Activated T-cell treated with anti-CD3 and anti-CD28 coated beads, Interleukin-2, amount 50 U/mL, for 72 hours (primary cell): ENCODE measurements at regions not wholly inside any gene's neighbourhood (a gene's known extent, or its start where the extent isn't known, plus 50 kb on each side); places are given as distances from the start of the nearest gene placed in this dataset.

ENCODE experiments used
- ATAC-seq, 2 donors: fragments of 150-1000 bp; cut with Tn5 transposase; replicated peaks in 1 of 2; 2 replicates each; pipeline ENCODE4 v1.10.0; 2021; ENCODE audit warnings: moderate library complexity in 2 of 2, mild to moderate bottlenecking in 1 of 2
- DNase-seq, 2 donors: peaks; one replicate each; pipeline ENCODE4 v3.0.0; 2021 to 2022; ENCODE audit warnings: mixed read lengths in 1 of 2
- H3K27ac Mint-ChIP-seq: one replicate; pipeline ENCODE4 v1.8.0; 2022; ENCODE audit warnings: mild to moderate bottlenecking, moderate library complexity, mixed read lengths
- H3K27me3 Mint-ChIP-seq: one replicate; pipeline ENCODE4 v1.8.0; 2022; ENCODE audit warnings: low read depth, mixed read lengths
- H3K36me3 Mint-ChIP-seq, 2 donors: one replicate each; pipeline ENCODE4 v1.8.0; 2022; ENCODE audit warnings: mixed read lengths in 2 of 2, mild to moderate bottlenecking in 1 of 2; ENCODE audit not compliant: insufficient read depth in 2 of 2
- H3K4me1 Mint-ChIP-seq: one replicate; pipeline ENCODE4 v1.8.0; 2022; ENCODE audit warnings: low read depth, mixed read lengths
- H3K4me3 Mint-ChIP-seq, 2 donors: one replicate each; pipeline ENCODE4 v1.8.0; 2022; ENCODE audit warnings: mild to moderate bottlenecking in 2 of 2, mixed read lengths in 2 of 2, moderate library complexity in 2 of 2
- H3K9me3 Mint-ChIP-seq, 2 donors: one replicate each; pipeline ENCODE4 v1.8.0; 2022; ENCODE audit warnings: mixed read lengths in 2 of 2

DNA sequence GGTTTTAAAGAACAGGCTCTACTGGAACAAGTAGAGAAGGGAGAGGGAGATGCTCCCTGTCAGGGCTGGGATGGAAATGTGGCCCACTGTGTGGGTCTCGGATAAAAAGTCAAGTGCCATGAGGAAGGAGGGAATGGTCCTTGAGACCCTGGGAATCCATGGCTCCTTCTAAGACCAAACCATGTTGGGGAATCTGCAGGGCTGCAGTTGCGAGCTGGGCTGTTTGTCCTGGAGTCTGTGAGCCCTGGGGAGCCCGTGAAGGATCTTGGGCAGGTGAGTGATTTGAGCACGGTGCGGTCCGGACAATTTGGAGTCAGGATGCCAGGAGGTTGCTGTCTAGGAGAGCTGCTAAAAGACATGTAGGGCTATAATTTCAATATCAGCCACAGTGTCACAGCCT lies 359.4 kb downstream of the FGF9 start:
- Mint-ChIP-seq H3K36me3 (no peaks in the 10 kb centered on the region), H3K9me3 (no peaks in the 10 kb centered on the region), H3K4me1 (no peaks in the 10 kb centered on the region), H3K27me3 (peaks cover 7% of the 10 kb centered on the region), H3K4me3 (no peak overlapping the region), H3K27ac (no peak overlapping the region)
- DNase-seq (no peak), ATAC-seq (no peak)

DNA sequence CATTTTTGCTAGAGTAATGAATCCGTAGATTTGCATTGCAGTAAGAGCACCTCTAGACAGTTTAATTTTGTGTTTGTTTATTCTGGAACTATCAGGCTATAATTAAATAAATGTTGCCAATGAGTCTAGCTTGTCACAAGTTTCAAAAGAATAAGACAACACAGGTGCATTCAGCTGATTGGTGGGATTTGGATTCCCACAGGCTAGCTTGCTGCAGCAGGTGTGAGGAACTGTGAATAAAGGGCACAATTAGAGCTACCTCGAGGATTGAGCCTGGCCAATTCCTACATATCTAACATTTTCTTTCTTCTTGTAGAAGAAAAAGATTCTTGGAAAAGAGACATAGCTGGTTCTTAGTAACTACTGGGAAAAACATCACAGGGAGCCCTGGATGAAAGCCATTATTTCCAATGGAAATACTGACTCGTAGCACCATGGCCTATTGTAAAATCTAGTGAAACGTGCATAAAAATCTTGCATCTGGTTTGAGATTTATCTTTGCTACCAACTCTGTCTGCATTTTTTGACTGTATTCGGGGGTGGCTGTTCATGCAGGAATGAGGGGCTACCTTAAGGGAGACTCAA lies 360.9 kb downstream of the FGF9 start:
- no peak for DNase-seq
- no peak overlapping the region for H3K4me3 Mint-ChIP-seq
- H3K36me3 Mint-ChIP-seq: no peaks in the 10 kb centered on the region
- H3K27ac Mint-ChIP-seq: no peak overlapping the region
- no peaks in the 10 kb centered on the region for H3K4me1 Mint-ChIP-seq
- ATAC-seq: no peak
- no peaks in the 10 kb centered on the region for H3K9me3 Mint-ChIP-seq
- H3K27me3 Mint-ChIP-seq: peaks cover 7% of the 10 kb centered on the region

DNA sequence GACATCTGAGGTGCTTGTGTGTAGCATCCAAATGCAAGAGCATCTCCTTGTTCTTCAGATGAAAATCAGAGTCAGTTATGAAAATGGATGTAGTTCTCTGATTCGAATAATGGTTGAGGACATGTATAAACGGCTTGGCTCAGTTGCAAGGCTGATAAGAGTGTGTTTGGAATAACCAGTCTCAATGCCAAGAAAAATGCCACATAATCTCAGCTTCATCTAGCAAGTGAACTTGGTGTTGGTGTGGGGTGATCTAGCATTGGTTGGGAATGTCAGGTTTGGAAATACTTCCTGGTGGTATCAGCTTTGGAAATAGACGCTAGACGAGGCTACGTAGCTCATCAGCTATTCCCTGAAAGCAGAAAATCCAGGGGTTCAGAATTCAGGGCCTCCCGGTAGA lies 362.0 kb downstream of the FGF9 start:
- H3K4me1 Mint-ChIP-seq: no peaks in the 10 kb centered on the region
- no peak for DNase-seq
- H3K27ac Mint-ChIP-seq: no peak overlapping the region
- H3K27me3 Mint-ChIP-seq: peaks cover 7% of the 10 kb centered on the region
- no peak for ATAC-seq
- H3K9me3 Mint-ChIP-seq: no peaks in the 10 kb centered on the region
- no peaks in the 10 kb centered on the region for H3K36me3 Mint-ChIP-seq
- no peak overlapping the region for H3K4me3 Mint-ChIP-seq

DNA sequence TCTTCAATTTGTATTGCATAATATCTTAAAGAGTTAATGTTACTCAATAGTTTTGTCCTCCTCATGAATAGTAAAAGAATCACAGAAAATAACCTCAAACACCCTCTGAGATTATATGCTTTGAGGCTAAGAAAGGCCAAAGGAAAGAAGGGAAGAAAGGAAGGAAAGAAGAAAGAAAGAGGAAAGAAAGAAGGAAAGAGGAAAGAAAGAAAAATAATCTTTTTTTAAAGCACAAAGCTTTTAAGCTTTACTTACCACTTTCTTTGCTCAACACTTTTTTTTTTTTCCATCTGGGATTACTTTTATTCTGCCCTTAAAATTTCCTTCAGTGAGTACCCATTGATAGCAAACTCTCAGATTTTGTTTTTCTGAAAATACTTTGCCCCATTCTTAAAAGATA lies 369.1 kb downstream of the FGF9 start:
- H3K4me3 Mint-ChIP-seq: no peak overlapping the region
- no peaks in the 10 kb centered on the region for H3K27me3 Mint-ChIP-seq
- H3K9me3 Mint-ChIP-seq: no peaks in the 10 kb centered on the region
- peaks cover 0 to 8% of the 10 kb centered on the region in 2 donors for H3K36me3 Mint-ChIP-seq
- H3K4me1 Mint-ChIP-seq: peaks cover 15% of the 10 kb centered on the region
- ATAC-seq (no peak), DNase-seq (no peak)
- peak overlapping the region; percentile 13 for H3K27ac Mint-ChIP-seq

DNA sequence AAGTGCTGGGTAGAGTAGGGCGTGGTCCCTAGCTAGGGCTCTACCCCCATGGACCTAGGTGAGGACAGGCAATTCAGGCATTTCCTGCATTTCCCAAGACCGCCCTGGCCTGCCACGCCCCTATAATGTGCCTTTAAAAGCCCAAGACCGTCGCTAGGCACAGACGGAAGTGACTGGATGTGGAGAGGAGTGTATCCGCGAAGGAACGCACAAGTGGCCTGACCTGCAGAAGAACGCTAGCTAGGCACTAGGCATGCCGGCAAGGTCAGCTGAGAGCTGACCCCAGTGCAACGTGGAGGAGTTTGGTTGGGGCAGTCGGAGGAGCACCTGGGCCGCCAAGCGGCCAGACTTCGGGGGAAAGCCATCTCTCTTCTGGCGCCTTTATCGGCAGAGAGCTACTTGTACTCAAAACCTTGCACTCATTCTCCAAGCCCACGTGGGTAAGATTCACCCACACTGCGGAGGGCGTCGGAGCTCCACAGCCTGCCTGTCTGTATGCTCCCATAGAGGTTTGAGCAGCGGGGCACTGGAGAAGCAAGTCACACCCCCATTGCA lies 370.0 kb downstream of the FGF9 start:
- peak overlapping the region; percentile 60 to 70 for H3K4me3 Mint-ChIP-seq
- ATAC-seq (peak; percentile 69 to 75), DNase-seq (no peak)
- peaks cover 0 to 8% of the 10 kb centered on the region in 2 donors for H3K36me3 Mint-ChIP-seq
- no peak overlapping the region for H3K27ac Mint-ChIP-seq
- peaks cover 0 to 2% of the 10 kb centered on the region in 2 donors for H3K9me3 Mint-ChIP-seq
- H3K4me1 Mint-ChIP-seq: peaks cover 21% of the 10 kb centered on the region
- H3K27me3 Mint-ChIP-seq: no peaks in the 10 kb centered on the region

DNA sequence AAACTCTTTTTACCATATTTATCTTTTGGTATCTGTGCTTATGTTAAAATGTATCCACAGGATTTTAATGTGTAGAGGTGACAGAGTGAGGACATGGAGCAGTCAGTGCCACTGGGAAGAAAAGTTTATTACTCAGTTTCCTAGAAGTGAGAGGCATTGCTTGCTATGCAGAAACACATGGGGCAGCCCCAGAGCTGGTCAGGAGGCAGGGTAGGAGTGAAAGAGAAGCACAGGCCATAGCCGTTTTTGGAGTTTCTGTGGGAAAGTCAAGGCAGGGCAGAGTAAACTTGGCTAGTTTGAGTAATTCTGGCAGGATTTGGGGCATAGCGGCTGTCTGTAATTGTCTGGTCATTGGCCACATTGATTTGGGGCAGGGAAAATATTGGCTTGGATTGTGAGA lies 370.9 kb downstream of the FGF9 start:
- H3K9me3 Mint-ChIP-seq: peaks cover 0 to 2% of the 10 kb centered on the region in 2 donors
- peaks cover 0 to 8% of the 10 kb centered on the region in 2 donors for H3K36me3 Mint-ChIP-seq
- H3K4me1 Mint-ChIP-seq: peaks cover 25% of the 10 kb centered on the region
- peak overlapping the region; percentile 47 for H3K27ac Mint-ChIP-seq
- ATAC-seq: peak; percentile 24 to 30
- H3K27me3 Mint-ChIP-seq: no peaks in the 10 kb centered on the region
- H3K4me3 Mint-ChIP-seq: peak overlapping the region; percentile 60 to 70
- no peak for DNase-seq

DNA sequence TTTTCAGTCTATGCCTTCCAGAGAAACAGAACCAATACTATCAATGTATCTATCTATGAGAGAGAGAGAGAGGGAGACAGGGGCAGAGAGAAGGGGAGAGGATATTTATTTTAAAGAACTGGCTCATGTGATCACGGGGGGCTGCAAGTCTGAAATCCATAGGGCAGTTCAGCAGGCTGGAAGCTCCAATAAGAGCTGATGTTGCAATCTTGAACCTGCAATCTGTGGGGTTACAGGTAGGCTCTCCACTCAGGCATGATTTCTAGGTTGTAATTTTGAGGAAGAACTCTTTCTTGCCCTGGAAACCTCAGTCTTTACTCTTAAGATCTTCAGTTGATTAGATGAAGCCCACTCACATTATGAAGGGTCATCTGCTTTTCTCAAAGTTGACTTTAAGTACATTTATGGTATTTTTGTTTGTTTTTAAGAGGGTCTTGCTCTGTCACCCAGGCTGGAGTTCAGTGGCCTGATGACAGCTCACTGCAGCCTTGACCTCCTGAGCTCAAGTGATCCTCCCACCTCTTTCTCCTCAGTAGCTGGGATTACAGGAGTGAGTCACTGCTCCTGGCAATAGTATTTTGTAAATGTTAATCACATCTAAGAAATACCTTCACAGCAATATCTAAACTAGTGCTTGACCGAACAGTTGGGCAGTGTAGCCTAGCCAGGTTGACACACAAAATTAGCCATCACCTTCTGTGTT lies 376.4 kb downstream of the FGF9 start:
- DNase-seq: no peak
- Mint-ChIP-seq H3K27ac (peak overlapping the region; percentile 2), H3K27me3 (no peaks in the 10 kb centered on the region), H3K4me3 (no peak overlapping the region), H3K36me3 (no peaks in the 10 kb centered on the region), H3K4me1 (peaks cover 20% of the 10 kb centered on the region), H3K9me3 (peaks cover 0 to 2% of the 10 kb centered on the region in 2 donors)
- no peak for ATAC-seq

DNA sequence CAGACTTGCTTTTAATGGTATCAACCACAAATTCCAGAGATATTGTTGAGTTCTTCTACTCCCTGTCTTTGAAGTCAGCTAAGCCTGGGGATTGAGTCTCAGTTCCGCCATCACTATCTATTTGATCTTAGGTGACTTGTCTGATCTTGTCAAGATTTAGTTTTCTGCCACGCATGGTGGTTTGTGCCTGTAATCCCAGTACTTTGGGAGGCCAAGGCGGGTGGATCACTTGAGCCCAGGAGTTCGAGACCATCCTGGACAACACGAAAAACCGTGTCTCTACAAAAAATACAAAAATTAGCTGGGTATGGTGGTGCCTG lies 376.9 kb downstream of the FGF9 start:
- no peaks in the 10 kb centered on the region for H3K36me3 Mint-ChIP-seq
- no peaks in the 10 kb centered on the region for H3K27me3 Mint-ChIP-seq
- DNase-seq (no peak), ATAC-seq (no peak)
- H3K4me1 Mint-ChIP-seq: peaks cover 20% of the 10 kb centered on the region
- H3K9me3 Mint-ChIP-seq: peaks cover 0 to 2% of the 10 kb centered on the region in 2 donors
- H3K27ac Mint-ChIP-seq: no peak overlapping the region
- no peak overlapping the region for H3K4me3 Mint-ChIP-seq

DNA sequence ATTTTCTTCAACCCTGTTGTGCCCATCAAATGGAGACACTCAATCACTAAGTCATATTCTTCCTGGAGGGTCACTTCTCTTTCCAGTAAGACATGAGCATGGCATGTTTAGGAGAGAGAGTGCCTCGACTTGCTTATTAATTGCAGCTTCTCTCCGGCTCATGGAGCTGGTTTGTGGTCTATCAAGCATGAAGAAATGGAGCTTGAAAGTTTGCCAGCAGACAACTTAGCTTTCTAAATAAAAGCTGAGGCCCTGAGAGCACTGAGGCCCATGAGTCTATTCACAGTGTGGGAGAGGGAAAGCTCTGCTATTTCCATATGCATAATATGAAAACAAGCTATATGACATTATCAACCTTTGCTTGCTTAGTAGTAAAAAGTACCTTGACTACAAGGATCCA lies 378.5 kb downstream of the FGF9 start:
- no peak for ATAC-seq
- H3K4me3 Mint-ChIP-seq: no peak overlapping the region
- H3K36me3 Mint-ChIP-seq: no peaks in the 10 kb centered on the region

DNA sequence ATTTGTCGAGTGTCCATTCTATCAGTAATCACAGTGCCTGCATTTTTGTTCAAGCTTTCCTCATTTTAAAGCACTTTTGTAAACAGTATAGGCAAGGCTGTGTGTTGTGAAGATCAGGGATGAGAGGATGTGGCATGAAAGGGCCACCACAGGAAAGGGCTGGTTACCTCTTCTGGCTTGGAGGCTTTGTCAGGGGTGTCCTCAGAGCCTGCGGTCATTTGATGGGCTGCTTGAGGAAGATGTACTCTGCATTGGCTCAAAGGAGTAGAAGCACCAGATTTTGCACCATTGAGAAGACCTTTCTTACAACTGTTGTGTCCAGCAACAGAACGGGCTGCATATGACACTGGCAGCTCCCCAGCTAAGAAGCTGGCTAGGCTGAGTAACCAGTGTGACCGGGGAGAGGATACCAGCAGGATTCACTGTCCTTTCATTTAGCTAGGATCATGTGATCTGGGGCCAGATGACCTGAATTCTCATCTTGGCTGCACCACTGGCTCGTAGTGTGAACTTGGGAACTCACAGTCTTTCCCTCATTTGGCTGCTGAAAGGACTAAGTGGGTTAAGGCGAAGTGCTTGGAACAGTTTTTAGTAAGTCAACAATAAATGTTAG lies 380.2 kb downstream of the FGF9 start:
- peak in 1 of 2 donors; percentile 28 for ATAC-seq
- no peak overlapping the region for H3K4me3 Mint-ChIP-seq
- no peaks in the 10 kb centered on the region for H3K36me3 Mint-ChIP-seq
- H3K9me3 Mint-ChIP-seq: peaks cover 3 to 4% of the 10 kb centered on the region in 2 donors
- H3K4me1 Mint-ChIP-seq: peaks cover 9% of the 10 kb centered on the region
- H3K27ac Mint-ChIP-seq: no peak overlapping the region
- no peaks in the 10 kb centered on the region for H3K27me3 Mint-ChIP-seq
- no peak for DNase-seq

More for the DNA sequence above, 378.5 kb downstream of the FGF9 start:
- Mint-ChIP-seq H3K27me3 (no peaks in the 10 kb centered on the region), H3K9me3 (peaks cover 0 to 2% of the 10 kb centered on the region in 2 donors), H3K4me1 (peaks cover 15% of the 10 kb centered on the region), H3K27ac (no peak overlapping the region)
- no peak for DNase-seq

DNA sequence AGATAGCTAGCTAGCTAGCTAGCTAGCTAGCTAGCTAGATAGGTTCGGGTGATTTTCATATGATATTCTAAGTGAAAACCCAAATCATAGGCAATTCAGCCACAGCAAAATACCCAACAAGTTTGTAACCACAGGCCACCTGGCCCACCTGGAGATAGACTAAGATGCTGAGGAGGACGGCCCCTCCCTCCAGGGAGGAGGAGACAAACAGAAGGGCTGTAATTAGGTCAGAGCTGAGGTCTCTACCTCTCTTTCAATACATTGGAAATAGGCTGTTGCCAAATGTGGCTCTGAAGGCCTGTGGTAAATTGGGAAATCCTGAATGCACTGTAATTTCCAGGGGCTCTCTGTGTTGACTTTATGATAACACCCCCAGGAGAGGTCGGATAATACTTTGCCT lies 382.2 kb downstream of the FGF9 start:
- no peaks in the 10 kb centered on the region for H3K36me3 Mint-ChIP-seq
- no peak overlapping the region for H3K27ac Mint-ChIP-seq
- ATAC-seq: no peak
- no peak for DNase-seq
- H3K4me3 Mint-ChIP-seq: no peak overlapping the region
- peaks cover 3 to 4% of the 10 kb centered on the region in 2 donors for H3K9me3 Mint-ChIP-seq
- peaks cover 4% of the 10 kb centered on the region for H3K4me1 Mint-ChIP-seq
- no peaks in the 10 kb centered on the region for H3K27me3 Mint-ChIP-seq

DNA sequence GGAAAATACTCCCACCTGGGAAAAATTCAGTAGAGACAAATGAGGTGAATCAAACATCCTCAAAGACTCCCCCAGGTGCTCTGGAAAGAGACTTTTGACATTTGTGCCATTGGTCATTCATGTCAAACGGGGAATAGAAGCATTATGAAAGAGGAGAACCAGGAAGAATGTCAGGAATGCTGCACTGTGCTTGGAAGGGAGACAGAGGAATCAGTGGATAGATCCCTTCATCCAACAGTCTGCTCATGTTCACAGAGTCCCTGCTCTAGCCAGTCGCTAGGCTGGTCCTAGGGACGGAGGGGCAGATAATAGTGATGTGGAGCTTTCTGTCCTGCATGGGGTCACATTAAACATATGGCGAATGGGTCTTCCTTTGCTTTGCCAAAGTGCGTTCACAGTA lies 384.4 kb downstream of the FGF9 start:
- Mint-ChIP-seq H3K27me3 (no peaks in the 10 kb centered on the region), H3K9me3 (peaks cover 4 to 5% of the 10 kb centered on the region in 2 donors), H3K4me3 (no peak overlapping the region), H3K36me3 (peaks cover 0 to 2% of the 10 kb centered on the region in 2 donors), H3K4me1 (peaks cover 15% of the 10 kb centered on the region), H3K27ac (no peak overlapping the region)
- DNase-seq (no peak), ATAC-seq (no peak)

DNA sequence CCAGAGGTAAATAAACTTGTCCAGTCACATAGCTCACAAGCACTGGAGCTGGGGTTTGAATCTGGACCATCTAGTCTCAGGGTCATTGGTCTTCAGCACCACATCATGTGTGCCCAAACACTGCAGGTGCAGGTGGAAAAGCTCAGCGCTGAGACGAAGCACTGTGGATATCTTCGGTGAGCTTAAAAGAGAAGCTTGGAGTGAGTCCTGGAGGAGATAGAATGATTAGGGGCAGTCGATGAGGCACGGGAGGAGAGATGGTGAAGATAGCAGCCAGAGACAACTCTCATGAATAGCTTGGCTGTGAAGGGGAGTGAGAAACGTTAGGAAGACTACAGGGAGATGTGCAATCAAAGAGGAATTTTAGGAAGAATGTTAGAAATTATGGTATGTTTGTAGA lies 389.3 kb downstream of the FGF9 start:
- ATAC-seq: no peak
- Mint-ChIP-seq H3K36me3 (peaks cover 0 to 2% of the 10 kb centered on the region in 2 donors), H3K4me3 (peak overlapping the region; percentile 6 to 27), H3K27ac (peak overlapping the region; percentile 58), H3K4me1 (peaks cover 55% of the 10 kb centered on the region), H3K9me3 (peaks cover under 1 to 4% of the 10 kb centered on the region in 2 donors), H3K27me3 (no peaks in the 10 kb centered on the region)
- DNase-seq: no peak
